Testis (tissue), 2 donors: ENCODE measurements at regions not wholly inside any gene's neighbourhood (a gene's known extent, or its start where the extent isn't known, plus 50 kb on each side); places are given as distances from the start of the nearest gene placed in this dataset.

ENCODE experiments used
- DNase-seq: peaks from one replicate; pipeline ENCODE4 v3.0.0-alpha.2; 2019
- H3K27ac ChIP-seq, 2 donors: fragments of 200-600 bp; sonication (generic); one replicate each; pipeline ENCODE4 v1.5.1; 2019
- H3K27me3 ChIP-seq: fragments of 200-600 bp; sonication (generic); one replicate; pipeline ENCODE4 v1.5.1; 2019
- H3K36me3 ChIP-seq: fragments of 200-600 bp; sonication (generic); one replicate; pipeline ENCODE4 v1.5.1; 2017; ENCODE audit warnings: low read depth; ENCODE audit errors: missing control alignments
- H3K4me1 ChIP-seq: fragments of 200-600 bp; sonication (generic); one replicate; pipeline ENCODE4 v1.5.1; 2019
- H3K4me3 ChIP-seq, 2 donors: fragments of 200-600 bp; sonication (generic); one replicate each; pipeline ENCODE4 v1.5.1; 2017 to 2019
- H3K9me3 ChIP-seq: fragments of 200-600 bp; sonication (generic); one replicate; pipeline ENCODE4 v1.5.1; 2017
- CTCF ChIP-seq, 3 experiments: fragments of 450-650 bp in 2 of 3; fragments of 200-600 bp in 1 of 3; sonication (generic) in 1 of 3; IDR thresholded peaks; one replicate each; pipeline ENCODE4 v1.5.1; 2016 to 2019; ENCODE audit warnings: antibody characterized with exemption in 3 of 3, mild to moderate bottlenecking in 2 of 3, moderate library complexity in 1 of 3
- POLR2A ChIP-seq: fragments of 450-650 bp; IDR thresholded peaks from one replicate; pipeline ENCODE4 v1.6.1; 2017; ENCODE audit warnings: antibody characterized with exemption, mild to moderate bottlenecking, moderate library complexity
- WGBS, 2 donors: methylation state at CpG; one replicate each; pipeline ENCODE4 v1.1.5; 2018; 5-methylcytosine and 5-hydroxymethylcytosine counted together
- intact Hi-C: fragments of 100-400 bp; cut with DNase I; formaldehyde crosslinking; loops from one replicate; pipeline ENCODE4 v1.15.1; 2023; ENCODE audit warnings: low total_unique reads

GRCh38 chr13:82341116-82341515 lies 1541.2 kb downstream of the SLITRK1 start:
- H3K9me3 ChIP-seq: no peaks in the 10 kb centered on the region
- H3K27ac ChIP-seq: no peak overlapping the region
- WGBS, 2 donors: 90 to 97% methylated on average over 1 of the region's 1 CpG
- H3K36me3 ChIP-seq: no peaks in the 10 kb centered on the region
- DNase-seq: no peak
- no peak overlapping the region for H3K4me3 ChIP-seq
- H3K4me1 ChIP-seq: no peaks in the 10 kb centered on the region
- no peaks in the 10 kb centered on the region for H3K27me3 ChIP-seq
- TF ChIP-seq POLR2A: no peak
- no peak for TF ChIP-seq CTCF (IDR thresholded peaks at IDR 0.05)
- intact Hi-C loops: no loop called here

GRCh38 chr13:82330499-82330898 lies 1551.8 kb downstream of the SLITRK1 start:
- peak; percentile 21 for DNase-seq
- Histone ChIP-seq H3K36me3 (no peaks in the 10 kb centered on the region), H3K4me1 (no peaks in the 10 kb centered on the region), H3K27me3 (no peaks in the 10 kb centered on the region), H3K4me3 (no peak overlapping the region), H3K9me3 (no peaks in the 10 kb centered on the region), H3K27ac (no peak overlapping the region)
- 35 to 49% methylated on average over 5 of the region's 5 CpGs for WGBS, 2 donors
- TF ChIP-seq POLR2A (no peak), CTCF (IDR thresholded peaks at IDR 0.05) (peak in 2 of 3 experiments; percentile 23 to 52)
- intact Hi-C loops: no loop called here

GRCh38 chr13:82323101-82323500 lies 1559.2 kb downstream of the SLITRK1 start:
- 90 to 95% methylated on average over 5 of the region's 5 CpGs for WGBS, 2 donors
- no peaks in the 10 kb centered on the region for H3K36me3 ChIP-seq
- H3K4me1 ChIP-seq: no peaks in the 10 kb centered on the region
- H3K27me3 ChIP-seq: no peaks in the 10 kb centered on the region
- no peak overlapping the region for H3K27ac ChIP-seq
- H3K4me3 ChIP-seq: no peak overlapping the region
- no peaks in the 10 kb centered on the region for H3K9me3 ChIP-seq
- TF ChIP-seq CTCF (IDR thresholded peaks at IDR 0.05) (no peak), POLR2A (no peak)
- intact Hi-C loops: no loop called here
- no peak for DNase-seq

DNA sequence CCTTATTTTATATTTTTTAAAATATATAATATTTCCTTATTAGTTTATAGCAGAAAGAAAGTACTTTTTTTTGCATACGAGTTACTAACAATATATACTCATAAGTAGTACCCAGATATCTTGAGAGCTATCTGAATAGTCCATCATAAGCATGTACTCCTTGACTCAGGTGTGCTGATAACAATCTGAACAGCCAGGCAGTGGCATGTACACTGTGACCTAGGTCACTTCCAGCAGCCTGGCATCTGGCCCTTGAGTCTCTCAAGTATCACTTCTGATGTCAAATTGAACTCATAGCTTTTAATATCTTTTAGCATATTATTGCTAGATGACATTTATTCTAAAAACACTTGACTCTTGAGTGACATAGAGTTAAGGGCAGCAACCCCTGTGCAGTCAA lies 1576.7 kb downstream of the SLITRK1 start:
- Histone ChIP-seq H3K4me3 (no peak overlapping the region), H3K36me3 (no peaks in the 10 kb centered on the region), H3K4me1 (no peaks in the 10 kb centered on the region), H3K27ac (no peak overlapping the region), H3K9me3 (no peaks in the 10 kb centered on the region), H3K27me3 (no peaks in the 10 kb centered on the region)
- intact Hi-C loops: no loop called here
- WGBS, 2 donors: 87 to 91% methylated on average over 1 of the region's 1 CpG
- TF ChIP-seq POLR2A (no peak), CTCF (IDR thresholded peaks at IDR 0.05) (no peak)
- no peak for DNase-seq

- no peak overlapping the region for H3K27ac ChIP-seq
- H3K36me3 ChIP-seq: no peaks in the 10 kb centered on the region
- 48 to 75% methylated on average over 5 of the region's 5 CpGs for WGBS, 2 donors
- H3K9me3 ChIP-seq: no peaks in the 10 kb centered on the region
- TF ChIP-seq CTCF (IDR thresholded peaks at IDR 0.05) (no peak), POLR2A (no peak)
- no peak for DNase-seq
- H3K4me1 ChIP-seq: no peaks in the 10 kb centered on the region
- H3K4me3 ChIP-seq: no peak overlapping the region
- no peaks in the 10 kb centered on the region for H3K27me3 ChIP-seq
- intact Hi-C loops: no loop called here
Observed at GRCh38 chr13:82298106-82298505, 1584.2 kb downstream of the SLITRK1 start.
